AG09309 (cell line): ENCODE measurements at regions not wholly inside any gene's neighbourhood (a gene's known extent, or its start where the extent isn't known, plus 50 kb on each side); places are given as distances from the start of the nearest gene placed in this dataset.

Source experiments
- DNase-seq: peaks from one replicate; pipeline ENCODE4 v3.0.0-alpha.2; 2010; ENCODE audit warnings: low read depth
- H3K4me3 ChIP-seq: 2 replicates; pipeline ENCODE4 v1.5.1; 2011; ENCODE audit warnings: mild to moderate bottlenecking, low read depth, low read length, moderate library complexity; ENCODE audit not compliant: control insufficient read depth
- CTCF ChIP-seq: IDR thresholded peaks from 2 replicates; pipeline ENCODE4 v1.5.1; 2011; ENCODE audit warnings: mild to moderate bottlenecking, low read depth, low read length, inconsistent platforms; ENCODE audit not compliant: insufficient read depth, control insufficient read depth; ENCODE audit errors: missing control alignments

DNA sequence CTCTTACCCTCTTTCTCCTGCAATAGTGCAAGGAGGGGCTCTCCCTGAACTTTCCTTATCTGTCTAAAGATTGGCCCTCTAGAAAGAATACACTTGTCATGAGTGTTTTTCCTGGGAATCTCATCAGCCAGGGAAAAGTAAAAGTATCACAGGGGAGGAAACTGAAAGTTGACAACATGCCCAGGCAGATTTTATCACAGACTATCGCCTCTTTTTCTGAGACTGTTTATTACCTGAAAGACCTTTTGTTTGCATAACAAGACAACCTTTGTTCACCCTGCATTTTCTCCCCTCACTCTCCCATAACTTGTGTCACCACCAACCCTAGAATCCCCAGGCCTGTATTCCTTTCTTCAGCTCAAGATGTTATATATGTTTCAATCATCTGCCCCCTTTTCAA, 794.7 kb upstream of the ADAMTS5 start:
- DNase-seq: no peak
- H3K4me3 ChIP-seq: no peak overlapping the region
- no peak for TF ChIP-seq CTCF

DNA sequence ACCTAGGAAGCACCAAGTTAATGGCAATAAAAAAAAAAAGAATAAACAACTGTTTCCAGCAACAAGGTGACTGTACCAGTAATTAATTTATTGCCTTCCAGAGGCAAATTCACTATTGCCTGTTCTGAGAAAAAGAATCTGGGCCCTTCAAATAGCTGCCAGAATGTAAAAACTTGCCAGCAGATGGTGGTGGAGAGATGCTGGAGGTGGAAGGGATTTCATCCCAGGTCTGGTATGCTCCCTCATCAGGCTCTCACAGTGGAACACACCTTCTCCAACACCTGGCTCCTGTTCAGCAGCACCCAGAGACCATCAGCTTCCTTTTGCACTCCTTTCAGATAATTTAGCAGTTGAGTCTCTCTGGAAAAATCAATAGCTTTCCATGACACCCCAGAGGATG, 792.9 kb upstream of the ADAMTS5 start:
- H3K4me3 ChIP-seq: no peak overlapping the region
- peak; percentile 4 for TF ChIP-seq CTCF
- DNase-seq: no peak

DNA sequence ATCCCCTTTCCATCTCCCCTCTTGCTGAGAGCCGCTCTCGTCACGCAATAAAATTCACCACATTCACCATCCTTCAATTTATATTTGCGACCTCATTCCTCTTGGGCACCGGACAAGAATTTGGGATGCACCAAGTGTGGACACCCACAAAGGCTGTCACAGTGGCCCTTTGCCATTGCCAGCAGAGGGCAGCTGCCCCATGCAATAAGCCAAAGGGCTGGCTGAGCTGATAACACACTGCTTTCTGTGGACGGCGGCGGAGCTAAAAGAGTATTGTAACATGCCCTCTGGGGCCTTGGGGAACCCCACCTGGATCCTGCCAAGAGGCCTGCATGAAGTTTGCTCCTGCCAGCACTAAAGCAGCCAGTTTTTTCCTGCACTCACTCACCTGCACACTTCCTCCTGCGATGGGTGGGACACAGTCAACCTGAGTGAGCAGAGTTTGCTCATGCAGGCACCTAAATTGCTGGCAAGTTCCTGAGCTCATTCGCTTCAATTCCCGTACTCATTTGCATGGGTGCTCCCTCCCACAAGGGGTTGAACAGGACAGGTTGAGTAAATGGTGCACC, 792.3 kb upstream of the ADAMTS5 start:
- H3K4me3 ChIP-seq: no peak overlapping the region
- TF ChIP-seq CTCF: peak; percentile 48
- no peak for DNase-seq

DNA sequence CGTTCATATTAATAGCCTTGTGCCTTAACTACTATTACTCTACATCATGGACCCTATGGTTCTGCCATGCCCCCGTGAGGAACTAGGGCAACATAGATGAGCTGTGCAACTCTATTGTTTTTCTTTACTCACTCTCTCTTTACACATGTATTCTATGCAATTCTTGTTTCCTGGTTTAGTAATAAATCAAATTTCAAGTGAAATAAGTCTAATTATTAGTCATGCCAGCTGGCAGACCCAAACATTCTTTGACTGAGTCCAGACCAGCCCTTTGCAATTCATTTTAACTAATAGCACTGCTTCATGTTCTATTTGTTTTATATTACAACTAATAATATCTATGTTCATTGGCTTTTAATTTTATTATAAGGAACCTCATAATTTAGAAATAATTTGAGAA, 789.3 kb upstream of the ADAMTS5 start:
- no peak overlapping the region for H3K4me3 ChIP-seq
- no peak for DNase-seq
- TF ChIP-seq CTCF: no peak

DNA sequence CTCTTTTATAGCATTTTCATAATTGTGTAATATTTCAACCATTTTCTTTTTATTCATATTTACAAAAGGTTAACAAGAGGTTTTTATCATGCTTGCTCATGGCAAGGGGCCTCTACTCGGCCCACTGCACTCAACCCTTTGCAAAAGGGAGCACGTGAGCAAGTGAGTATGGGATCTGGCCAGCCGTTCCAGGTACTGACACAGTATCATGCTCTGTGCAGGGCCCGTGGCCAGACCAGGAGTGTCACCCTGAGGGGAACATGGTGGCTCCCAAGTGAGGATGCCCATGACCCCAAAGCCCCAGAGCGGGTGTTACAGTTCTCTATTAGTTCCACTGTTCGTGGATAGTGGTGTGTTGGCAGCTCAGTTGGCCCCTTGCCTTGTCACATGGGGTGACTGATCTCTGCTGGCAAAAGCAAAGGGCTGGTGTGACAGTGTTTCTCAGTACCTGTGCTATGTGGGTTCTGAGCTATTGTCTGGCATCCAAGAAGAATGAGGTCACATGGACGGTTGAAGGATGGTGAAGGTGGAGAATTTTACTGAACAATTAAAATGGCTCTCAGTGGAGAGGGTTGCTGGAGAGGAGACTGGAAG, 777.2 kb upstream of the ADAMTS5 start:
- TF ChIP-seq CTCF: no peak
- no peak for DNase-seq
- H3K4me3 ChIP-seq: no peak overlapping the region

DNA sequence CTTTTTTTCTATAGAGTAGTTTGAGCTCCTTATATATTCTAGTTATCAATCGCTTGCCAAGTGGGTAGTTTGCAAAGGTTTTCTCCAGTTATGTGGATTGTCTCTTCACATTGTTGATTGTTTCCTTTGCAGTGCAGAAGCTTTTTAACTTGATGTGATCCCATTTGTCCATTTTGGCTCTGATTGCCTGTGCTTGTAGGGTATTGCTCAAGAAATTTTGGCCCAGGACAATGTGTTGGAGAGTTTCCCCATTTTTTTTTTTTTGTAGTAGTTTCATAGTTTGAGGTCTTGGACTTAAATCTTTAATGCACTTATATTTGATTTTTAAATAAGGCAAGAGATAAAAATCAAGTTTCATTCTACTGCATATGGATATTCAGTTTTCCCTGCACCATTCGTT, 774.8 kb upstream of the ADAMTS5 start:
- no peak for DNase-seq
- H3K4me3 ChIP-seq: no peak overlapping the region
- TF ChIP-seq CTCF: no peak
